ENCODE measurements at regions not wholly inside any gene's neighbourhood (a gene's known extent, or its start where the extent isn't known, plus 50 kb on each side); places are given as distances from the start of the nearest gene placed in this dataset.

- no peak for TF ChIP-seq EZH2 (IDR thresholded peaks at IDR 0.05)
- no peak for TF ChIP-seq POLR2AphosphoS5 (IDR thresholded peaks at IDR 0.05; ENCODE audit: borderline replicate concordance, low read depth, low read length)
- no peak for TF ChIP-seq FOXP2 (optimal IDR thresholded peaks at IDR 0.05; ENCODE audit: control extremely low read depth, extremely low read length, insufficient read depth)
These were observed 246.2 kb downstream of the ETV1 start for GRCh38 chr7:13743226-13743625.
